SK-N-SH treated with all-trans-retinoic acid at 6 μM for 48 hours (cell line): ENCODE measurements at regions not wholly inside any gene's neighbourhood (a gene's known extent, or its start where the extent isn't known, plus 50 kb on each side); places are given as distances from the start of the nearest gene placed in this dataset.

ENCODE experiments used
- ATAC-seq: fragments of 200-7000 bp; cut with Tn5 transposase; 3 replicates; pipeline ENCODE4 v1.9.1; 2020; ENCODE audit warnings: mild to moderate bottlenecking, moderate library complexity
- ARNTL ChIP-seq: fragments of 450-650 bp; formaldehyde crosslinking; IDR thresholded peaks from 2 replicates; pipeline ENCODE4 v1.5.0; 2020; ENCODE audit warnings: low read depth, mild to moderate bottlenecking, moderate library complexity, borderline replicate concordance
- BACH2 ChIP-seq: fragments of 250-450 bp; sonication (Bioruptor Pico); IDR thresholded peaks from 2 replicates; pipeline ENCODE4 v1.9.0; 2021; ENCODE audit warnings: mild to moderate bottlenecking, borderline replicate concordance
- CREB5 ChIP-seq: fragments of 250-450 bp; sonication (Bioruptor Pico); IDR thresholded peaks from 2 replicates; pipeline ENCODE4 v1.5.1; 2020; ENCODE audit warnings: low read depth, mild to moderate bottlenecking, moderate library complexity
- CSDC2 ChIP-seq: fragments of 250-450 bp; sonication (Bioruptor Pico); IDR thresholded peaks from 2 replicates; pipeline ENCODE4 v1.5.0; 2020; ENCODE audit warnings: mild to moderate bottlenecking, moderate library complexity
- CSRNP3 ChIP-seq: fragments of 250-450 bp; sonication (Bioruptor Pico); IDR thresholded peaks from 2 replicates; pipeline ENCODE4 v1.5.1; 2021; ENCODE audit warnings: mild to moderate bottlenecking, moderate library complexity
- ESRRG ChIP-seq: fragments of 250-450 bp; sonication (Bioruptor Pico); IDR thresholded peaks from 2 replicates; pipeline ENCODE4 v1.6.1; 2021; ENCODE audit warnings: mild to moderate bottlenecking
- GLIS3 ChIP-seq: fragments of 250-450 bp; sonication (Bioruptor Pico); IDR thresholded peaks from 2 replicates; pipeline ENCODE4 v1.5.0; 2020; ENCODE audit warnings: mild to moderate bottlenecking, moderate library complexity
- ISL1 ChIP-seq: fragments of 250-450 bp; sonication (Bioruptor Pico); IDR thresholded peaks from 2 replicates; pipeline ENCODE4 v2.1.2; 2022; ENCODE audit warnings: mild to moderate bottlenecking, moderate library complexity
- OSR1 ChIP-seq: fragments of 250-450 bp; sonication (Bioruptor Pico); IDR thresholded peaks from 2 replicates; pipeline ENCODE4 v1.8.0; 2022; ENCODE audit warnings: moderate library complexity, mild to moderate bottlenecking, inconsistent platforms
- PATZ1 ChIP-seq: fragments of 250-450 bp; sonication (Bioruptor Pico); IDR thresholded peaks from 2 replicates; pipeline ENCODE4 v1.8.0; 2020; ENCODE audit warnings: mild to moderate bottlenecking, moderate library complexity, borderline replicate concordance
- POU6F1 ChIP-seq: fragments of 250-450 bp; sonication (Bioruptor Pico); IDR thresholded peaks from 2 replicates; pipeline ENCODE4 v1.8.0; 2021; ENCODE audit warnings: low read depth, mild to moderate bottlenecking, moderate library complexity, borderline replicate concordance
- PPARA ChIP-seq: fragments of 250-450 bp; sonication (Bioruptor Pico); IDR thresholded peaks from 2 replicates; pipeline ENCODE4 v1.5.0; 2020; ENCODE audit warnings: mild to moderate bottlenecking, borderline replicate concordance
- RARB ChIP-seq: fragments of 250-450 bp; sonication (Bioruptor Pico); IDR thresholded peaks from 2 replicates; pipeline ENCODE4 v1.8.0; 2021; ENCODE audit warnings: mild to moderate bottlenecking, moderate library complexity
- SNAI2 ChIP-seq: fragments of 250-450 bp; sonication (Bioruptor Pico); IDR thresholded peaks from 2 replicates; pipeline ENCODE4 v1.5.0; 2020; ENCODE audit warnings: mild to moderate bottlenecking, moderate library complexity
- TCF4 ChIP-seq: fragments of 250-450 bp; sonication (Bioruptor Pico); IDR thresholded peaks from 2 replicates; pipeline ENCODE4 v1.8.0; 2021; ENCODE audit warnings: mild to moderate bottlenecking, moderate library complexity, borderline replicate concordance
- TOX ChIP-seq: fragments of 250-450 bp; sonication (Bioruptor Pico); IDR thresholded peaks from 2 replicates; pipeline ENCODE4 v1.8.0; 2021; ENCODE audit warnings: mild to moderate bottlenecking, moderate library complexity, borderline replicate concordance
- TSHZ2 ChIP-seq: fragments of 250-450 bp; sonication (Bioruptor Pico); IDR thresholded peaks from 2 replicates; pipeline ENCODE4 v1.5.0; 2020; ENCODE audit warnings: mild to moderate bottlenecking, moderate library complexity
- ZNF565 ChIP-seq: fragments of 450-650 bp; formaldehyde crosslinking; conservative IDR thresholded peaks from 2 replicates; pipeline ENCODE4 v1.5.0; 2020; ENCODE audit warnings: low read depth, mild to moderate bottlenecking, moderate library complexity
- ZNF70 ChIP-seq: fragments of 450-650 bp; formaldehyde crosslinking; IDR thresholded peaks from 2 replicates; pipeline ENCODE4 v1.5.0; 2020; ENCODE audit warnings: mild to moderate bottlenecking, moderate library complexity
- ZNF8 ChIP-seq: fragments of 450-650 bp; formaldehyde crosslinking; IDR thresholded peaks from 2 replicates; pipeline ENCODE4 v1.5.0; 2020; ENCODE audit warnings: mild to moderate bottlenecking, moderate library complexity

- TF ChIP-seq CSRNP3 (CRISPR knock-in tag) (no peak), PPARA (CRISPR knock-in tag) (no peak)
Measured at GRCh38 chr6:12654107-12654506, 62.5 kb upstream of the PHACTR1 start (continued).

GRCh38 chr6:12654514-12654913 lies 62.1 kb upstream of the PHACTR1 start:
- TF ChIP-seq SNAI2 (CRISPR knock-in tag), result no peak
- no peak for TF ChIP-seq ZNF565 (CRISPR knock-in tag)
- TF ChIP-seq TCF4, result no peak
- no peak for TF ChIP-seq OSR1 (CRISPR knock-in tag)
- TF ChIP-seq CSRNP3 (CRISPR knock-in tag), result no peak
- TF ChIP-seq GLIS3, result no peak
- no peak for TF ChIP-seq TSHZ2 (CRISPR knock-in tag)
- no peak for TF ChIP-seq PATZ1 (CRISPR knock-in tag)
- TF ChIP-seq TOX, result no peak
- TF ChIP-seq CSDC2 (CRISPR knock-in tag), result no peak
- TF ChIP-seq ZNF70 (CRISPR knock-in tag), result no peak
- ATAC-seq, result no peak

GRCh38 chr6:12656906-12657305 lies 59.7 kb upstream of the PHACTR1 start:
- no peak for TF ChIP-seq TOX
- TF ChIP-seq ESRRG, result no peak
- no peak for TF ChIP-seq GLIS3
- no peak for TF ChIP-seq ARNTL
- TF ChIP-seq BACH2, result no peak
- no peak for TF ChIP-seq ISL1 (CRISPR knock-in tag)
- no peak for TF ChIP-seq PPARA (CRISPR knock-in tag)
- no peak for TF ChIP-seq TSHZ2 (CRISPR knock-in tag)
- no peak for TF ChIP-seq CREB5
- no peak for TF ChIP-seq POU6F1 (CRISPR knock-in tag)
- TF ChIP-seq ZNF70 (CRISPR knock-in tag), result no peak
- no peak for TF ChIP-seq ZNF565 (CRISPR knock-in tag)
- no peak for TF ChIP-seq PATZ1 (CRISPR knock-in tag)
- TF ChIP-seq TCF4, result no peak
- no peak for TF ChIP-seq CSRNP3 (CRISPR knock-in tag)
- TF ChIP-seq RARB (CRISPR knock-in tag), result no peak
- TF ChIP-seq ZNF8, result no peak
- ATAC-seq, result no peak
